HAP-1 (cell line): ENCODE measurements at regions not wholly inside any gene's neighbourhood (a gene's known extent, or its start where the extent isn't known, plus 50 kb on each side); places are given as distances from the start of the nearest gene placed in this dataset.
"Not testable (repeated sequence)": the region's sequence is repeated elsewhere in the genome, so short reads cannot be mapped to it uniquely, and the experiment has no call there.

Source experiments
- DNase-seq, 2 experiments: peaks; one replicate each; pipeline ENCODE4 v3.0.0-alpha.2; 2016 to 2020; ENCODE audit warnings: low spot score in 2 of 2
- H3K27me3 ChIP-seq: fragments of 250-450 bp; sonication (Bioruptor Pico); 2 replicates; pipeline ENCODE4 v1.5.1; 2020; ENCODE audit warnings: low read depth, mild to moderate bottlenecking, moderate library complexity
- H3K36me3 ChIP-seq: fragments of 250-450 bp; sonication (Bioruptor Pico); replicated peaks from 2 replicates; pipeline ENCODE4 v1.5.1; 2020; ENCODE audit warnings: mild to moderate bottlenecking
- H3K4me1 ChIP-seq: fragments of 250-450 bp; sonication (Bioruptor Pico); 2 replicates; pipeline ENCODE4 v1.5.1; 2020; ENCODE audit warnings: mild to moderate bottlenecking
- H3K4me3 ChIP-seq: fragments of 250-450 bp; sonication (Bioruptor Pico); 2 replicates; pipeline ENCODE4 v1.5.1; 2020; ENCODE audit warnings: mild to moderate bottlenecking, moderate library complexity
- H3K9me3 ChIP-seq: fragments of 250-450 bp; sonication (Bioruptor Pico); 2 replicates; pipeline ENCODE4 v1.5.1; 2020; ENCODE audit warnings: mild to moderate bottlenecking, moderate library complexity
- in situ Hi-C: fragments of 300-500 bp; cut with MboI; formaldehyde crosslinking; loops from 3 replicates; pipeline ENCODE4 v1.14.3; 2020; ENCODE audit warnings: low sequenced_read_pairs, inconsistent platforms, mixed read lengths

- Histone ChIP-seq H3K4me1 (no peaks in the 10 kb centered on the region), H3K27me3 (no peaks in the 10 kb centered on the region), H3K4me3 (no peak overlapping the region), H3K9me3 (0 out of 2 replicates have a peak, but pooled peaks cover 3% of the 10 kb centered on the region), H3K36me3 (no peaks in the 10 kb centered on the region)
- in situ Hi-C loops = no loop called here
- no peak for DNase-seq
These were observed 1038.1 kb downstream of the SUCLG1 start for GRCh38 chr2:83420993-83421392.

DNA sequence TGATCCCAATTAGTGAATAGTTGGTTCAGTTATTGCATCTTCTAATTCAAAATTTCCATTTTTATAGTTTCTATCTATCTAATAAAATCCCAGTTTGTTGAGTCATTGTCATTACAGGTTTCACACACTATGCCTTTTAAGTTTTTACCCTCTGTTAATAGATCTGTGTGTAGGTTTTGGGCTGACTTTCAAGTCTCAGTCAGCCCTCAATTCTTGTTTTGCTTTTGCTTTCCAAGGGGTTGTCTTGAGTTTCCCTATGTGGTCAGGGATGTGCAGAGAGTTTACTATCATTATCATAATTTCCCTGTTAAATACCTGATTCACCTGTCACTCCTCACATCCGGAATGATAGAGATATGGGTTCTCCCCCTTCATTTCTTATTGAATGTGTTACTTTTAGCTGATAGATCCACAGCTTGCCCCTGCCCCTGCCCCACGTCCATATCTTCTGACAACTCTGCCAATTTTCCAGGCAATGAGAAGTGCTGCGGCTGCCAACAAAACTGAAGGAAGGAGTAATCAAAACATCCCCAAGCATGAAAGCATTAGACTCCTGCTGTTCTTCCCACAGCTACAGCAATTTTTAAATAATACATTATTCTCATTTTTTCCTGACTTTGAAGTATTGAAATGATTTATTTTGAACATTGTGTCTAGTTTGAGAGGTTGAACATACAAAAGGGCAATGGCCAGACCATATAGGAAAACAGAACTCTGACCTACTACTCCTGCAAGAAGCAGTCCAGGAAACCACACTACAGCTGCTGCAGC, 1064.8 kb downstream of the SUCLG1 start:
- Histone ChIP-seq H3K27me3 (no peaks in the 10 kb centered on the region), H3K4me1 (no peaks in the 10 kb centered on the region), H3K9me3 (no peaks in the 10 kb centered on the region), H3K4me3 (no peak overlapping the region), H3K36me3 (no peaks in the 10 kb centered on the region)
- no peak for DNase-seq
- in situ Hi-C loops = no loop called here

- Histone ChIP-seq H3K4me1 (no peaks in the 10 kb centered on the region), H3K9me3 (no peaks in the 10 kb centered on the region), H3K27me3 (no peaks in the 10 kb centered on the region), H3K4me3 (no peak overlapping the region), H3K36me3 (no peaks in the 10 kb centered on the region)
- DNase-seq = no peak
- in situ Hi-C loops = no loop called here
These were observed 1070.3 kb downstream of the SUCLG1 start for GRCh38 chr2:83388804-83389203.

GRCh38 chr2:83386549-83386948, 1072.5 kb downstream of the SUCLG1 start:
- Histone ChIP-seq H3K9me3 (no peaks in the 10 kb centered on the region), H3K4me1 (no peaks in the 10 kb centered on the region), H3K36me3 (no peaks in the 10 kb centered on the region), H3K27me3 (no peaks in the 10 kb centered on the region), H3K4me3 (no peak overlapping the region)
- DNase-seq = no peak
- in situ Hi-C loops = no loop called here

- Histone ChIP-seq H3K4me1 (peaks cover 4% of the 10 kb centered on the region; the same call in 1 of the 2 replicates), H3K27me3 (no peaks in the 10 kb centered on the region), H3K36me3 (no peaks in the 10 kb centered on the region), H3K9me3 (no peaks in the 10 kb centered on the region), H3K4me3 (no peak overlapping the region)
- in situ Hi-C loops = no loop called here
- DNase-seq = no peak
These were observed 1080.2 kb downstream of the SUCLG1 start for GRCh38 chr2:83378921-83379320.

DNA sequence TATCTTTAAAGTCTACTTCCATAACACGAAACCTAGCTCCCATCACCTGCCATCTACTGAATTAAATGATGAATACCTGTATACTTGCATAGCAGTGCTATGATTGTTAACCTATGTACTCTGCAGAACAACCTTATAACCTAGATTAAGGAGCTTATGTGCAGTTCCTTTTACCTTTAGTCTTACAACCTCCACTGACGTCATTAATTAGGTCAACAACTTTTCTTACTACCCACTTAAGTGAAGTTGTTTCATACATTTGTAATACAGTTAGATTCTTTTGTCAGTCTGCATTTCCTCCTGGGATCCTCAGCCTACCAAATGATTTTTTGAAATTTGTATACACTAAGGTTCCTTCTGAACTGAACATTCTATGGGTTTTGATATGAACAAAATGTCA, 1082.3 kb downstream of the SUCLG1 start:
- in situ Hi-C loops = no loop called here
- no peaks in the 10 kb centered on the region for H3K9me3 ChIP-seq
- H3K36me3 ChIP-seq = no peaks in the 10 kb centered on the region
- H3K4me1 ChIP-seq = peaks cover 4% of the 10 kb centered on the region; the same call in 1 of the 2 replicates
- H3K27me3 ChIP-seq = no peaks in the 10 kb centered on the region
- H3K4me3 ChIP-seq = no peak overlapping the region
- no peak for DNase-seq

- Histone ChIP-seq H3K4me1 (no peaks in the 10 kb centered on the region), H3K9me3 (no peaks in the 10 kb centered on the region), H3K27me3 (no peaks in the 10 kb centered on the region), H3K36me3 (no peaks in the 10 kb centered on the region), H3K4me3 (no peak overlapping the region)
- DNase-seq = no peak
- in situ Hi-C loops = no loop called here
These were observed 1088.7 kb downstream of the SUCLG1 start for GRCh38 chr2:83370419-83370762.

- Histone ChIP-seq H3K9me3 (no peaks in the 10 kb centered on the region), H3K4me1 (no peaks in the 10 kb centered on the region), H3K4me3 (no peak overlapping the region), H3K27me3 (no peaks in the 10 kb centered on the region), H3K36me3 (no peaks in the 10 kb centered on the region)
- DNase-seq = no peak
- in situ Hi-C loops = no loop called here
These were observed 1089.3 kb downstream of the SUCLG1 start for GRCh38 chr2:83369601-83370418.

GRCh38 chr2:83368916-83369315, 1090.2 kb downstream of the SUCLG1 start:
- no peak overlapping the region for H3K4me3 ChIP-seq

GRCh38 chr2:83368461-83368860, 1090.6 kb downstream of the SUCLG1 start:
- in situ Hi-C loops = no loop called here
- no peak overlapping the region for H3K4me3 ChIP-seq

More at GRCh38 chr2:83368916-83369315, 1090.2 kb downstream of the SUCLG1 start:
- no peaks in the 10 kb centered on the region for H3K9me3 ChIP-seq
- H3K36me3 ChIP-seq = no peaks in the 10 kb centered on the region
- H3K4me1 ChIP-seq = no peaks in the 10 kb centered on the region
- no peak for DNase-seq
- in situ Hi-C loops = no loop called here
- H3K27me3 ChIP-seq = no peaks in the 10 kb centered on the region

DNA sequence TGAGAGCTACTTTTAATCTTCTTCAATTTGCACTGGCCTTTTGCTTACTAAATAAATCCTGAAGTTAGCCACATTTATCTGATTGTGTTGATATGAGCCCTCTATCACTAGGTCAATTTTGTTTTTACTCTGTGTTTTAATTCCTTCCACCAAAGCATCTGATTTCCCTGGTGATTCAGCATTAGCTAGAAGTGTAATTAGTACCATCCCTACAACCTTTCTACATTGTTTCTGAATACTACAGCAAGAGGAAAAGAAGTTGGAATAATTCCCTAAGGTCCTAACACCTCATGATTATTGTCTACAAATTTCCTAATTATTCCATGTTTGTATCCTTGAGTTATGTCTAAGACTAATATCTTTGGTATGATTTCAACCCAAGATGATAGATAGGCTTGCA, 1093.6 kb downstream of the SUCLG1 start:
- no peak for DNase-seq
- H3K36me3 ChIP-seq = no peaks in the 10 kb centered on the region
- H3K4me1 ChIP-seq = no peaks in the 10 kb centered on the region
- no peaks in the 10 kb centered on the region for H3K27me3 ChIP-seq
- no peak overlapping the region for H3K4me3 ChIP-seq
- H3K9me3 ChIP-seq = no peaks in the 10 kb centered on the region
- in situ Hi-C loops = no loop called here

More at GRCh38 chr2:83368461-83368860, 1090.6 kb downstream of the SUCLG1 start:
- Histone ChIP-seq H3K36me3 (no peaks in the 10 kb centered on the region), H3K27me3 (no peaks in the 10 kb centered on the region), H3K4me1 (no peaks in the 10 kb centered on the region), H3K9me3 (no peaks in the 10 kb centered on the region)
- DNase-seq = no peak

GRCh38 chr2:83364264-83364663, 1094.8 kb downstream of the SUCLG1 start:
- H3K27me3 ChIP-seq = no peaks in the 10 kb centered on the region
- H3K4me3 ChIP-seq = no peak overlapping the region
- DNase-seq = no peak
- H3K36me3 ChIP-seq = no peaks in the 10 kb centered on the region
- no peaks in the 10 kb centered on the region for H3K4me1 ChIP-seq
- in situ Hi-C loops = no loop called here
- H3K9me3 ChIP-seq = no peaks in the 10 kb centered on the region

DNA sequence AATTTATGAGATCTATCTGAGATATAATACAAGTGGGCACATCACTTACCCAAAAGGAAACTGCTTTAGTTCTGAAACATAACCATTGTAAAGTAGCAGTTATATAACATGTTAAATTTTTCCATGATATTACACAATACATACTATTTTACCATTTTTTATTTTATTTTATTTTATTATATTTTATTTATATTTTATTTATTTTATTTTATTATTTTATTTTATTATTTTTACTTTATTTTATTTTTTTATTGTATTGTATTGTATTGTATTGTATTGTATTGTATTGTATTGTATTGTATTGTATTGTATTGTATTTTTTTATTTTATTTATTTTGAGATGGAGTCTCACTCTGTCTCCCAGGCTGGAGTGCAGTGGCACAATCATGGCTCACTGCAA, 1095.9 kb downstream of the SUCLG1 start:
- DNase-seq, in situ Hi-C loops, H3K9me3 ChIP-seq, H3K27me3 ChIP-seq, H3K36me3 ChIP-seq, H3K4me3 ChIP-seq, H3K4me1 ChIP-seq: not testable (repeated sequence)

DNA sequence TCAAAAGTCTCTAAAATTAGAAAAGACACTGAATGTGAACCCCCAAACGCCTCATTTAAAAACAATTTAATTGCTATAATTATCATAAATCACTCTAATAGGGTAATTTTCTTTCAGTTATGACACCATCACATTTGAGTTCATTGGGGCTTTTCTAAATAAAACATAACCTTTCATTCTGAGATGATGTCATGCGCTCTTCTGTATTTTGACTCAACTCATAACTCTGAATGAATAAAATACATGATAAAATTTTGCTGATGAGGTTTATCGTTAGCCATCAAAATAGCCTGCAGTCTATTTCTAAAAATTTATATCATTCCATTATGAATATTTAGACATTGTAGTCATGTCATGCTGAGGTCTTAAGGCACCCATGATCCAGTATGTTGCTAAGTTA, 1099.7 kb downstream of the SUCLG1 start:
- DNase-seq = no peak
- Histone ChIP-seq H3K9me3 (no peaks in the 10 kb centered on the region), H3K4me3 (no peak overlapping the region), H3K36me3 (no peaks in the 10 kb centered on the region), H3K27me3 (no peaks in the 10 kb centered on the region), H3K4me1 (no peaks in the 10 kb centered on the region)
- in situ Hi-C loops = no loop called here
